Neural crest cell (in vitro differentiated cells): ENCODE measurements at regions not wholly inside any gene's neighbourhood (a gene's known extent, or its start where the extent isn't known, plus 50 kb on each side); places are given as distances from the start of the nearest gene placed in this dataset.

ENCODE experiments used
- DNase-seq: peaks from one replicate; pipeline ENCODE4 v3.0.0; 2021; ENCODE audit warnings: low read depth, mixed read lengths, low spot score
- H3K27ac Mint-ChIP-seq: one replicate; pipeline ENCODE4 v1.8.0; 2021; ENCODE audit warnings: mild to moderate bottlenecking, mixed read lengths; ENCODE audit not compliant: unreplicated experiment
- H3K27me3 Mint-ChIP-seq: 2 replicates; pipeline ENCODE4 v1.8.0; 2021; ENCODE audit warnings: low read depth, mild to moderate bottlenecking, mixed read lengths
- H3K36me3 Mint-ChIP-seq: 2 replicates; pipeline ENCODE4 v1.8.0; 2021; ENCODE audit warnings: low read depth, mild to moderate bottlenecking, mixed read lengths
- H3K4me1 Mint-ChIP-seq: 2 replicates; pipeline ENCODE4 v1.8.0; 2021; ENCODE audit warnings: mixed read lengths
- H3K4me3 Mint-ChIP-seq: one replicate; pipeline ENCODE4 v1.8.0; 2021; ENCODE audit warnings: mild to moderate bottlenecking, mixed read lengths
- H3K9me3 Mint-ChIP-seq: 2 replicates; pipeline ENCODE4 v1.8.0; 2021; ENCODE audit warnings: mixed read lengths
- TF ChIP-seq, protein P1 (sequence below): fragments of 200-600 bp; sonication (generic); conservative IDR thresholded peaks from 2 replicates; pipeline ENCODE4 v1.5.0; 2021; ENCODE audit warnings: antibody characterized with exemption, mild to moderate bottlenecking

DNA sequence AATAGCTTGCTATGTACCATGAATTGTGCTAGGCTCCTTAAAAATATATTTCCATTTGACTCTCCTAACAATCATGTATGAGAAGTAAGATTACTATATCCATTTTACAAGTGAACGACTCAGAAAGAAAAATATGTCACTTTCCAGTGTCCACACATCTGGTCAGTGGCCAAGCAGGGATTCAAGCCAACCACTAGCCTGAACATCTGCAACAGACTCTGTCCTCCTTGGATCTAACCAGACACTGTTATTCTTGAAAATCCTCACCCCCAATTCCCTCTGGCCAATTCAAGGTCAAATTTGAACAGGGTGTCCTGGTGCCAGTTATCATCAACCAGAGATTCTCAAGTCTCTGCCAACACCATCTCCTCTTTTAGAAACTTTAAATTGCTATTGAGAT is 344.1 kb upstream of the WWC1 start:
- no peak overlapping the region for H3K4me3 Mint-ChIP-seq
- peaks cover 36% of the 10 kb centered on the region for H3K4me1 Mint-ChIP-seq
- H3K27ac Mint-ChIP-seq, result no peak overlapping the region
- no peaks in the 10 kb centered on the region for H3K36me3 Mint-ChIP-seq
- no peaks in the 10 kb centered on the region for H3K27me3 Mint-ChIP-seq
- TF ChIP-seq, protein P1, sequence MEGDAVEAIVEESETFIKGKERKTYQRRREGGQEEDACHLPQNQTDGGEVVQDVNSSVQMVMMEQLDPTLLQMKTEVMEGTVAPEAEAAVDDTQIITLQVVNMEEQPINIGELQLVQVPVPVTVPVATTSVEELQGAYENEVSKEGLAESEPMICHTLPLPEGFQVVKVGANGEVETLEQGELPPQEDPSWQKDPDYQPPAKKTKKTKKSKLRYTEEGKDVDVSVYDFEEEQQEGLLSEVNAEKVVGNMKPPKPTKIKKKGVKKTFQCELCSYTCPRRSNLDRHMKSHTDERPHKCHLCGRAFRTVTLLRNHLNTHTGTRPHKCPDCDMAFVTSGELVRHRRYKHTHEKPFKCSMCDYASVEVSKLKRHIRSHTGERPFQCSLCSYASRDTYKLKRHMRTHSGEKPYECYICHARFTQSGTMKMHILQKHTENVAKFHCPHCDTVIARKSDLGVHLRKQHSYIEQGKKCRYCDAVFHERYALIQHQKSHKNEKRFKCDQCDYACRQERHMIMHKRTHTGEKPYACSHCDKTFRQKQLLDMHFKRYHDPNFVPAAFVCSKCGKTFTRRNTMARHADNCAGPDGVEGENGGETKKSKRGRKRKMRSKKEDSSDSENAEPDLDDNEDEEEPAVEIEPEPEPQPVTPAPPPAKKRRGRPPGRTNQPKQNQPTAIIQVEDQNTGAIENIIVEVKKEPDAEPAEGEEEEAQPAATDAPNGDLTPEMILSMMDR, result no peak
- H3K9me3 Mint-ChIP-seq, result no peaks in the 10 kb centered on the region
- no peak for DNase-seq

DNA sequence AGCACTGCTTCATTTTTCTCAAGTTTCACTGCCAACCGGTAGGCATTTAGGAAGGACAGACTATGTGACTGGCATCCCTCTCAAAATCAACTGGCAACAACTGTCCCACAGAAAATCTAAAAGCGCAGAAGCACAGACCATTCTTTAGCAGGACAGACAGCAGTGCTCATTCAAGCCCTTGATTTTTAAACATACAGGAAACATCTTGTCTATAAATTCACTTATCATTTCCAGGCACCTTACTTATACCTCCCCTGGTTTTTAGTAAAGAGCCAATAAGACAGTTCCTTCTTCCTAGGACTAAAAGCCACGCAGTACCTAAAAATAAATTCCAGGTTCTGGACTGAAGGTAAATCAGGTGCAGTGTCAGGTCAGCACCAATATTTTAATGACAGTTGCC is 343.2 kb upstream of the WWC1 start:
- Mint-ChIP-seq H3K36me3 (no peaks in the 10 kb centered on the region), H3K4me1 (peaks cover 45% of the 10 kb centered on the region), H3K9me3 (no peaks in the 10 kb centered on the region), H3K4me3 (no peak overlapping the region), H3K27me3 (no peaks in the 10 kb centered on the region), H3K27ac (no peak overlapping the region)
- TF ChIP-seq, protein P1, result no peak
- no peak for DNase-seq

DNA sequence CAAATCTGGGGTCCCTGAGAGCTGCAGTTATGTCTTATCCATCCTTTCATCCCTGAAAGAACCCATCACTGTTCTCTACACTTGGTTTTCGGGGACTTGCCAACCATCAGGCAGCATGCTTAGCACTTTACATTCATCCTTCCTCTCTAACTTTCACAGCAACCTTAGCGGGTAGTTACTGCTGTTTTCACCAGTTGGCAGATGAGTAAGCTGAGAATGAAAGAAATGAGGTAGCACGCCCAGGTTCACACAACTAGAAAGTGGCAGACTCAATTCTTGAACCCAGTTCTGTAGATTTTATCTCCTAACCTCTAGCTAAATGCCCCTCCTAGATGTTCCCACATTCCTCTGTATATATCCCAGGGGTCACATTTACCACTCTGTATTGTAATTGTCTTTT is 342.0 kb upstream of the WWC1 start:
- Mint-ChIP-seq H3K9me3 (no peaks in the 10 kb centered on the region), H3K4me3 (no peak overlapping the region), H3K4me1 (peaks cover 51% of the 10 kb centered on the region), H3K36me3 (no peaks in the 10 kb centered on the region), H3K27me3 (no peaks in the 10 kb centered on the region), H3K27ac (no peak overlapping the region)
- no peak for DNase-seq
- TF ChIP-seq, protein P1, result no peak

DNA sequence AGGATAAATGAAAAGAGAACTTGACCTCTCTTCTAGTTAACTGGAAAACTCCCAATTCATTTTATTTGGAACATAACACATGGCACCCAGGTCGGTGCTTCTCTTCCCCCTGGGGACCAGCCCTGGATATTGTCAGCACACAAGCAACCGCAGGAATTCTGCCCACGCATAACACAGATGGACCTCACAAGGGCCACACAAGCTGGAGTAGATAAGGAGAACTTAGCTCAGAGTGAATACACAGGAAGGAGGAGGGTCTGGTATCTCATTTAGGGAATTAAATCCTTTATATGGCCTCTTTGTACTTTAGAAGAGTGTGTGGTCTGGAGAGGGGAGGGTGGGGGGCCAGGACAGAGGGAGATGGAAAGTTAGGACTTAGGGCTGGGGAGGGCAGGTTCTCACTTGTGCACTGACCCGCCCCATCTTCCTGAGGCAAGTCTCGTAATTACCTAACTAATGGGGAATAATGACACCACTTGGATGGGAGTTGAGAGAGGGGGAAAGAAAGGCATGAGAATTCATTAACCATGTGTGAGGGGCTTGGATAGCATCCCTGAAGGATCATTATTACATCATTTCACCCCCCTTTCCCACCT is 341.2 kb upstream of the WWC1 start:
- no peak overlapping the region for H3K27ac Mint-ChIP-seq
- no peaks in the 10 kb centered on the region for H3K27me3 Mint-ChIP-seq
- peaks cover 4% of the 10 kb centered on the region for H3K36me3 Mint-ChIP-seq
- DNase-seq, result no peak
- peaks cover 2% of the 10 kb centered on the region for H3K9me3 Mint-ChIP-seq
- no peak overlapping the region for H3K4me3 Mint-ChIP-seq
- peaks cover 45% of the 10 kb centered on the region for H3K4me1 Mint-ChIP-seq
- TF ChIP-seq, protein P1, result no peak

DNA sequence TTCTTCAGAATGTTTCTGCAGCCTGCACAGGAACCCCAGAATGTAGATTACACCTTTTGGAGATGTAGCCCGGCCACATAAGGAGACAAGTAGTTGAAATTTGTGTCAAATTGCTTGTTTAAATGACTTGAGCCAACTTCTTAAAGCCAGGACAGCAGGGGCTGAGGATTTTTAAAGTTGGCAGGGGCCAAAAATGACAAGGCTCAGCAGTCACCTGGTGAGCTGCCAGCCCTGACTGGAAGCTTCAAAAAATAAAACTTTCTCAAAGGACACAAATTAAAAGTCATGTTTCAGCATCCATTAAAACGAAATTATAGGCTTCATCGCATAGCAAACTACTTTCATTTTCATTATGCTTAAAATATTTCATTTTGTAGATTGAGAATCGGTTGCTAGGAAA is 340.3 kb upstream of the WWC1 start:
- TF ChIP-seq, protein P1, result no peak
- H3K4me3 Mint-ChIP-seq, result no peak overlapping the region
- H3K4me1 Mint-ChIP-seq, result peaks cover 38% of the 10 kb centered on the region
- H3K9me3 Mint-ChIP-seq, result peaks cover 4% of the 10 kb centered on the region
- H3K36me3 Mint-ChIP-seq, result peaks cover 13% of the 10 kb centered on the region
- no peak for DNase-seq
- H3K27ac Mint-ChIP-seq, result no peak overlapping the region
- no peaks in the 10 kb centered on the region for H3K27me3 Mint-ChIP-seq
